HepG2 (cell line): ENCODE measurements at regions not wholly inside any gene's neighbourhood (a gene's known extent, or its start where the extent isn't known, plus 50 kb on each side); places are given as distances from the start of the nearest gene placed in this dataset.
A peak's percentile ranks its signal among the peaks of the same experiment; 100 is the strongest.

Source experiments
- ATAC-seq: fragments of 200-7000 bp; cut with Tn5 transposase; 3 replicates; pipeline ENCODE4 v1.9.1; 2020; ENCODE audit warnings: mild to moderate bottlenecking, moderate library complexity
- BruUV-seq: library from RNA; stranded (reverse); fragments of 400-500 nt; replicated peaks from 2 replicates; lab custom pipeline; 2021; lab: Mats Ljungman, UMichigan
- CTCF ChIA-PET: fragments of 300-600 bp; formaldehyde crosslinking; extraction: SDS; loops from one replicate; lab custom pipeline; 2021; ENCODE audit warnings: low total read pairs, inconsistent platforms, low intra/inter-chr PET ratio; lab: Yijun Ruan, JAX
- POLR2A ChIA-PET: fragments of 350-600 bp; sonication (Branson Sonifier 250); formaldehyde crosslinking; loops from one replicate; lab custom pipeline; 2020; ENCODE audit warnings: antibody characterized with exemption, inconsistent platforms; lab: Yijun Ruan, JAX
- DNase-seq: peaks from one replicate; pipeline ENCODE4 v3.0.0-alpha.2; 2015; ENCODE audit warnings: low spot score
- FAIRE-seq: peaks from 3 replicates; lab custom pipeline; 2011; peaks lifted over from hg19 to GRCh38; lab: Jason Lieb, UNC
- H2AFZ ChIP-seq: one replicate; pipeline ENCODE4 v1.6.1; 2011; ENCODE audit warnings: low read length, inconsistent platforms
- H3K27ac ChIP-seq: fragments of 300-600 bp; 3 replicates; pipeline ENCODE4 v1.8.0; 2011; ENCODE audit warnings: mixed run types, mild to moderate bottlenecking, mixed read lengths, low read length, inconsistent platforms; ENCODE audit not compliant: insufficient read depth; ENCODE audit errors: extremely low read length
- H3K27me3 ChIP-seq, 2 experiments: fragments of 200-600 bp in 1 of 2; 2 replicates in 1 of 2; 3 replicates in 1 of 2; pipeline versions ENCODE4 v1.6.0 to v1.8.0; 2011; ENCODE audit warnings: low read length in 2 of 2, mild to moderate bottlenecking in 2 of 2, moderate library complexity in 2 of 2, inconsistent platforms in 1 of 2; ENCODE audit not compliant: insufficient read depth in 2 of 2, control insufficient read depth in 1 of 2
- H3K36me3 ChIP-seq, 2 experiments: fragments of 200-600 bp in 1 of 2; replicated peaks in 1 of 2; 2 replicates in 1 of 2; 3 replicates in 1 of 2; pipeline versions ENCODE4 v1.5.1 to v1.8.0; 2011; ENCODE audit warnings: low read length in 2 of 2, inconsistent platforms in 1 of 2; ENCODE audit not compliant: insufficient read depth in 2 of 2, control insufficient read depth in 1 of 2
- H3K4me1 ChIP-seq: 2 replicates; pipeline ENCODE4 v1.5.1; 2012; ENCODE audit warnings: low read length, inconsistent platforms; ENCODE audit not compliant: insufficient read depth
- H3K4me2 ChIP-seq: 2 replicates; pipeline ENCODE4 v1.6.0; 2011; ENCODE audit warnings: low read depth, low read length, inconsistent platforms
- H3K4me3 ChIP-seq, 3 experiments: fragments of 200-600 bp in 1 of 3; sonication (generic), shearing (Covaris generic) in 1 of 3; replicated peaks in 1 of 3; 2 replicates each; pipeline ENCODE4 v1.5.1; 2011 to 2016; ENCODE audit warnings: low read length in 3 of 3, inconsistent platforms in 2 of 3, low read depth in 2 of 3, mild to moderate bottlenecking in 2 of 3, control low read depth in 1 of 3, mixed read lengths in 1 of 3; ENCODE audit not compliant: insufficient read depth in 1 of 3
- H3K79me2 ChIP-seq: one replicate; pipeline ENCODE4 v1.6.1; 2011; ENCODE audit warnings: low read length, inconsistent platforms; ENCODE audit not compliant: insufficient read depth
- H3K9ac ChIP-seq: 2 replicates; pipeline ENCODE4 v1.6.0; 2011; ENCODE audit warnings: mild to moderate bottlenecking, low read depth, low read length, inconsistent platforms; ENCODE audit not compliant: insufficient read depth
- H3K9me3 ChIP-seq: 2 replicates; pipeline ENCODE4 v1.5.1; 2012; ENCODE audit warnings: mild to moderate bottlenecking, low read length
- H4K20me1 ChIP-seq: 2 replicates; pipeline ENCODE4 v1.6.0; 2011; ENCODE audit warnings: inconsistent platforms, mild to moderate bottlenecking, low read length, moderate library complexity; ENCODE audit not compliant: insufficient read depth
- ATAD3A ChIP-seq: sonication (generic); formaldehyde crosslinking; IDR thresholded peaks from 2 replicates; pipeline ENCODE4 v1.4.0; 2020; ENCODE audit warnings: missing genetic modification reagents
- BRD4 ChIP-seq: sonication (generic); formaldehyde crosslinking; IDR thresholded peaks from 2 replicates; pipeline ENCODE4 v1.4.0; 2020; ENCODE audit warnings: missing genetic modification reagents
- HINFP ChIP-seq: sonication (generic); formaldehyde crosslinking; IDR thresholded peaks from 2 replicates; pipeline ENCODE4 v1.4.0; 2020; ENCODE audit warnings: low read depth, mild to moderate bottlenecking, missing genetic modification reagents
- MAFF ChIP-seq: IDR thresholded peaks from 2 replicates; pipeline ENCODE4 v1.6.1; 2011; ENCODE audit warnings: low read depth, low read length, improper control_type of control experiment
- MAFK ChIP-seq, 2 experiments: IDR thresholded peaks in 1 of 2; conservative IDR thresholded peaks in 1 of 2; 2 replicates each; pipeline ENCODE4 v1.6.1; 2011; ENCODE audit warnings: improper control_type of control experiment in 2 of 2, low read length in 2 of 2
- MEF2D ChIP-seq: sonication (generic); formaldehyde crosslinking; IDR thresholded peaks from 2 replicates; pipeline ENCODE4 v1.5.1; 2020; ENCODE audit warnings: mild to moderate bottlenecking, missing genetic modification reagents
- PCBP1 ChIP-seq: fragments of 200-400 bp; formaldehyde crosslinking; IDR thresholded peaks from 2 replicates; pipeline ENCODE4 v1.6.1; 2017; ENCODE audit warnings: mild to moderate bottlenecking, low read depth, low read length, borderline replicate concordance
- POLR2A ChIP-seq, 2 experiments: IDR thresholded peaks; 2 replicates each; pipeline ENCODE4 v1.6.1; 2011; ENCODE audit warnings: low read depth in 2 of 2, low read length in 2 of 2, mild to moderate bottlenecking in 1 of 2, moderate library complexity in 1 of 2; ENCODE audit not compliant: insufficient read depth in 1 of 2
- RCOR2 ChIP-seq: IDR thresholded peaks from 2 replicates; pipeline ENCODE4 v1.6.1; 2016; ENCODE audit warnings: missing biosample characterization, missing genetic modification reagents
- ZBTB7B ChIP-seq: sonication (generic); formaldehyde crosslinking; IDR thresholded peaks from 2 replicates; pipeline ENCODE4 v1.4.0; 2020; ENCODE audit warnings: missing genetic modification reagents
- ZC3H13 ChIP-seq: sonication (generic); formaldehyde crosslinking; IDR thresholded peaks from 2 replicates; pipeline ENCODE4 v1.8.1; 2023; ENCODE audit warnings: mild to moderate bottlenecking, missing genetic modification reagents, moderate library complexity
- ZFP41 ChIP-seq: sonication (generic); formaldehyde crosslinking; IDR thresholded peaks from 2 replicates; pipeline ENCODE4 v1.4.0; 2020; ENCODE audit warnings: mild to moderate bottlenecking, missing genetic modification reagents, borderline replicate concordance
- ZIK1 ChIP-seq: sonication (generic); formaldehyde crosslinking; IDR thresholded peaks from 2 replicates; pipeline ENCODE4 v1.5.0; 2020; ENCODE audit warnings: mild to moderate bottlenecking, low read depth, missing genetic modification reagents, borderline replicate concordance
- ZNF260 ChIP-seq: sonication (generic); formaldehyde crosslinking; IDR thresholded peaks from 2 replicates; pipeline ENCODE4 v1.4.0; 2020; ENCODE audit warnings: missing genetic modification reagents, low read depth, mild to moderate bottlenecking, borderline replicate concordance
- ZNF468 ChIP-seq: sonication (generic); formaldehyde crosslinking; IDR thresholded peaks from 2 replicates; pipeline ENCODE4 v1.8.0; 2022; ENCODE audit warnings: mild to moderate bottlenecking, moderate library complexity, missing genetic modification reagents
- WGBS: methylation state at CpG from one replicate; pipeline ENCODE4 v1.1.6; 2017; ENCODE audit warnings: low lambda C conversion rate; 5-methylcytosine and 5-hydroxymethylcytosine counted together
- in situ Hi-C: cut with HindIII; loops from 2 replicates; pipeline ENCODE4 v1.10.0; 2017; ENCODE audit warnings: low pct_unique_long_range_greater_than_20kb; ENCODE audit not compliant: extremely low pct_ligation_motif_present
- intact Hi-C: fragments of 100-400 bp; cut with micrococcal nuclease; formaldehyde crosslinking; loops from one replicate; pipeline ENCODE4 v1.10.0; 2022; ENCODE audit not compliant: unreplicated experiment
- TF ChIP-seq, protein P1 (sequence below): IDR thresholded peaks from 2 replicates; pipeline ENCODE4 v1.6.1; 2016; ENCODE audit warnings: missing biosample characterization, missing genetic modification reagents, low read depth

GRCh38 chr5:179437341-179438001, 92.2 kb upstream of the ADAMTS2 start:
- Histone ChIP-seq H3K9me3 (no peaks in the 10 kb centered on the region), H2AFZ (no peak overlapping the region), H3K36me3 (no peaks in the 10 kb centered on the region), H3K4me2 (no peak overlapping the region), H3K4me3 (no peak overlapping the region), H3K27me3 (peaks cover 6 to 50% of the 10 kb centered on the region in 2 experiments; a peak in 4 of 5 replicates), H3K9ac (no peak overlapping the region), H3K27ac (no peak overlapping the region), H3K4me1 (no peaks in the 10 kb centered on the region), H3K79me2 (no peaks in the 10 kb centered on the region), H4K20me1 (no peaks in the 10 kb centered on the region)
- intact Hi-C loops (no loop called here), in situ Hi-C loops (no loop called here)
- ChIA-PET CTCF (no interaction called here), POLR2A (no interaction called here)
- no peak for DNase-seq
- no peak for FAIRE-seq
- ATAC-seq, result no peak
- BruUV-seq, result no TSS peak
- TF ChIP-seq, protein P1, sequence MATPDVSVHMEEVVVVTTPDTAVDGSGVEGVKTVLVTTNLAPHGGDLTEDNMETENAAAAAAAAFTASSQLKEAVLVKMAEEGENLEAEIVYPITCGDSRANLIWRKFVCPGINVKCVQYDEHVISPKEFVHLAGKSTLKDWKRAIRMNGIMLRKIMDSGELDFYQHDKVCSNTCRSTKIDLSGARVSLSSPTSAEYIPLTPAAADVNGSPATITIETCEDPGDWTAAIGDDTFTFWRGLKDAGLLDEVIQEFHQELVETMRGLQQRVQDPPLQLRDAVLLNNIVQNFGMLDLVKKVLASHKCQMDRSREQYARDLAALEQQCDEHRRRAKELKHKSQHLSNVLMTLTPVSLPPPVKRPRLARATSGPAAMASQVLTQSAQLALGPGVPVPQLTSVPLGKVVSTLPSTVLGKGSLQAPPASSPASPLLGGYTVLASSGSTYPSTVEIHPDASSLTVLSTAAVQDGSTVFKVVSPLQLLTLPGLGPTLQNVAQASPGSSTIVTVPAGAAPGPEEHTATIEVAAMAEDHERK (CRISPR knock-in tag), result no peak
- TF ChIP-seq ZIK1 (CRISPR knock-in tag), result no peak
- TF ChIP-seq ZC3H13 (CRISPR knock-in tag), result no peak
- TF ChIP-seq ZFP41, result no peak
- 34% methylated on average over 9 of the region's 23 CpGs for WGBS

GRCh38 chr5:179436321-179437122, 91.3 kb upstream of the ADAMTS2 start:
- H3K4me3 ChIP-seq, result no peak overlapping the region
- no peak overlapping the region for H2AFZ ChIP-seq
- in situ Hi-C loops (no loop called here), intact Hi-C loops (no loop called here)
- no peaks in the 10 kb centered on the region for H4K20me1 ChIP-seq
- no peak overlapping the region for H3K27ac ChIP-seq
- FAIRE-seq (no peak), DNase-seq (no peak), ATAC-seq (no peak)
- no peaks in the 10 kb centered on the region for H3K79me2 ChIP-seq
- H3K27me3 ChIP-seq, result peaks cover 6 to 50% of the 10 kb centered on the region in 2 experiments; a peak in 4 of 5 replicates
- BruUV-seq, result no TSS peak
- WGBS, result 21% methylated on average over 17 of the region's 24 CpGs
- H3K36me3 ChIP-seq, result no peaks in the 10 kb centered on the region
- H3K9ac ChIP-seq, result no peak overlapping the region
- no peaks in the 10 kb centered on the region for H3K4me1 ChIP-seq
- ChIA-PET CTCF (no interaction called here), POLR2A (no interaction called here)
- H3K9me3 ChIP-seq, result no peaks in the 10 kb centered on the region
- no peak overlapping the region for H3K4me2 ChIP-seq
- TF ChIP-seq HINFP (no peak), MEF2D (CRISPR knock-in tag) (no peak), ZBTB7B (CRISPR knock-in tag) (no peak), BRD4 (no peak), ZNF260 (CRISPR knock-in tag) (no peak), MAFK (conservative IDR thresholded peaks at IDR 0.05 in 1 of 2, IDR thresholded peaks at IDR 0.05 in 1 of 2; ENCODE audit: low read length in 2 of 2) (peak; percentile 97 to 99), ZNF468 (CRISPR knock-in tag) (no peak), ATAD3A (CRISPR knock-in tag) (no peak), RCOR2 (no peak), MAFF (peak; percentile 98), POLR2A (IDR thresholded peaks at IDR 0.05; ENCODE audit: insufficient read depth in 1 of 2, low read depth in 2 of 2, low read length in 2 of 2) (no peak), PCBP1 (no peak)
